ENCODE measurements at regions not wholly inside any gene's neighbourhood (a gene's known extent, or its start where the extent isn't known, plus 50 kb on each side); places are given as distances from the start of the nearest gene placed in this dataset.

DNA sequence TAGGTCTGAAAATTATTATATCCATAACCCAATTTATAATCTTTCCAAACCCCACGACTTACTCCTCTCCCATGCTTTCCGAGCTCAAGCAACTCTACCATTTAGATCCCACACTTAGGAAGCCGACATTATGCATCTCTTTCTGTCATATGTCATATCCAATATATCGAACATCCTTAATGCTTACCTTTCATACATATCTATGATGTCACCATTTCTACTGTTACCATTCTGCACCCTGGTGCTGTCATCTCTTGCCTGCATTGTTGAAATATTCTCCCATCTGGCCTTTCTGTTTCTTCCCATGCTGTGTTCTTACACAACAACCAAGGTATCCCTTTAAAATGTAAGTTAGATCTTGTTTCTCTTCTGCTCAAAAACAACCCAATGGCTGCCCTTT is 127.1 kb upstream of the MC4R start:
- Histone ChIP-seq H2BK5ac (ENCODE audit: low read depth, low read length, poor library complexity, severe bottlenecking) (no peak overlapping the region), H3K27ac (ENCODE audit: insufficient read depth, low read length) (no peak overlapping the region), H4K8ac (ENCODE audit: low read depth in 2 of 2, low read length in 2 of 2) (no peak overlapping the region), H3K4ac (ENCODE audit: low read depth, low read length) (no peak overlapping the region), H3K9me1 (ENCODE audit: insufficient read depth, low read length) (no peaks in the 10 kb centered on the region), H2AFZ (replicated peaks; ENCODE audit: low read length, poor library complexity) (no peak overlapping the region), H3K4me1 (ENCODE audit: control insufficient read depth, insufficient read depth, low read length) (no peaks in the 10 kb centered on the region), H3K9ac (ENCODE audit: low read depth, low read length) (no peak overlapping the region), H4K91ac (ENCODE audit: insufficient read depth, low read depth, low read length) (no peak overlapping the region), H3K36me3 (ENCODE audit: control insufficient read depth, insufficient read depth, low read length) (no peaks in the 10 kb centered on the region), H3K14ac (replicated peaks; ENCODE audit: low read depth, low read length) (no peak overlapping the region), H3K4me2 (ENCODE audit: low read depth, low read length) (no peak overlapping the region), H2AK9ac (replicated peaks; ENCODE audit: low read depth, low read length, poor library complexity) (no peak overlapping the region), H3K27me3 (ENCODE audit: control insufficient read depth, insufficient read depth, low read length) (no peaks in the 10 kb centered on the region), H3K79me1 (ENCODE audit: low read depth in 1 of 2, low read length in 2 of 2) (no peaks in the 10 kb centered on the region), H4K5ac (ENCODE audit: low read depth, low read length) (no peak overlapping the region), H4K20me1 (ENCODE audit: insufficient read depth, low read length) (no peaks in the 10 kb centered on the region), H3K23ac (ENCODE audit: low read depth, low read length) (no peak overlapping the region), H2AK5ac (ENCODE audit: low read depth, low read length) (no peak overlapping the region), H3K9me3 (ENCODE audit: control insufficient read depth, insufficient read depth, low read length) (no peaks in the 10 kb centered on the region), H3K4me3 (ENCODE audit: insufficient read depth, low read depth, low read length) (no peak overlapping the region), H3K18ac (ENCODE audit: low read depth, low read length) (no peak overlapping the region), H2BK20ac (ENCODE audit: low read depth, low read length) (no peak overlapping the region), H3K56ac (ENCODE audit: extremely low read depth, insufficient read depth, low read length) (no peak overlapping the region), H2BK15ac (ENCODE audit: low read depth, low read length) (no peak overlapping the region), H2BK120ac (ENCODE audit: low read depth, low read length) (no peak overlapping the region)
- in situ Hi-C loops (cut with MboI; ENCODE audit: low sequenced_read_pairs), result no loop called here
- BruUV-seq (replicated peaks), result no TSS peak
- dilution Hi-C loops (cut with HindIII; ENCODE audit: low sequenced_read_pairs, unreplicated experiment), result no loop called here
- DNase-seq (no peak), ATAC-seq (ENCODE audit: low read depth) (no peak)
- WGBS, 2 experiments (ENCODE audit: extremely low coverage in 2 of 2, insufficient read length in 1 of 2), result 87 to 100% methylated on average over 2 to 4 of the region's 4 CpGs
- ChIA-PET POLR2A (ENCODE audit: unreplicated experiment) (no interaction called here), CTCF (no interaction called here)
- no peak for TF ChIP-seq RFX5 (IDR thresholded peaks at IDR 0.05; ENCODE audit: low read depth, low read length)
- no peak for TF ChIP-seq POLR2A (IDR thresholded peaks at IDR 0.05; ENCODE audit: low read depth, low read length)
- TF ChIP-seq RAD21 (IDR thresholded peaks at IDR 0.05; ENCODE audit: low read length), result no peak
- TF ChIP-seq CEBPB (IDR thresholded peaks at IDR 0.05; ENCODE audit: low read depth, low read length), result no peak
- TF ChIP-seq, protein P1, sequence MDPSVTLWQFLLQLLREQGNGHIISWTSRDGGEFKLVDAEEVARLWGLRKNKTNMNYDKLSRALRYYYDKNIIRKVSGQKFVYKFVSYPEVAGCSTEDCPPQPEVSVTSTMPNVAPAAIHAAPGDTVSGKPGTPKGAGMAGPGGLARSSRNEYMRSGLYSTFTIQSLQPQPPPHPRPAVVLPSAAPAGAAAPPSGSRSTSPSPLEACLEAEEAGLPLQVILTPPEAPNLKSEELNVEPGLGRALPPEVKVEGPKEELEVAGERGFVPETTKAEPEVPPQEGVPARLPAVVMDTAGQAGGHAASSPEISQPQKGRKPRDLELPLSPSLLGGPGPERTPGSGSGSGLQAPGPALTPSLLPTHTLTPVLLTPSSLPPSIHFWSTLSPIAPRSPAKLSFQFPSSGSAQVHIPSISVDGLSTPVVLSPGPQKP (IDR thresholded peaks at IDR 0.05; ENCODE audit: borderline replicate concordance, low read depth, low read length), result no peak
- TF ChIP-seq MAZ (IDR thresholded peaks at IDR 0.05; ENCODE audit: borderline replicate concordance, low read depth, low read length), result no peak
- TF ChIP-seq NFE2L2 (IDR thresholded peaks at IDR 0.05; ENCODE audit: low read depth, low read length), result no peak
- intact Hi-C loops (cut with micrococcal nuclease), result no loop called here

All from IMR-90 (cell line).